ENCODE measurements at regions not wholly inside any gene's neighbourhood (a gene's known extent, or its start where the extent isn't known, plus 50 kb on each side); places are given as distances from the start of the nearest gene placed in this dataset.
"Not testable (repeated sequence)": the region's sequence is repeated elsewhere in the genome, so short reads cannot be mapped to it uniquely, and the experiment has no call there.

DNA sequence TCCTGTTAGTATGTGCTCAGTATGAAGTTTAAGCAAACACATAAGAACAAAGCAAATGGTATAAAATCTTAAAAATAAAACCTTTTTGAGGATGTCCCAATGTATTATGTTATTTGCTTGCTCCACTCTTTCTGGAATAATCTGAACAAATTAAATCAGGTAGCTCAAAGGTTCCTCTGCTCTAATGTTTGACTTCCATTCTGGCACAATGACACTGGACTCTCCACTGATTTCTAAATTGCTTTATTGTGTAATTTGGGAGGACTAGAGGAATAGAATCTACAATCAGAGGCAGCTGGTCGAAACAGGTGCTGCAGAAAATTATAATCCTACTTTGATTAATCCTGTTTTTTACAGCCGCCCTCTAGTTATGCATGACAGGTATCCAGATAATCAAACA, 523.7 kb upstream of the FOXG1 start:
- Mint-ChIP-seq H3K4me1 (ENCODE audit: low read depth) (no peaks in the 10 kb centered on the region), H3K4me3 (ENCODE audit: low read depth) (no peak overlapping the region), H3K36me3 (ENCODE audit: insufficient read depth) (no peaks in the 10 kb centered on the region), H3K27ac (no peak overlapping the region), H3K27me3 (no peaks in the 10 kb centered on the region), H3K9me3 (ENCODE audit: low read depth) (peaks cover 3% of the 10 kb centered on the region)
- DNase-seq (ENCODE audit: low spot score, unreplicated experiment), result no peak
- TF ChIP-seq, protein P1, sequence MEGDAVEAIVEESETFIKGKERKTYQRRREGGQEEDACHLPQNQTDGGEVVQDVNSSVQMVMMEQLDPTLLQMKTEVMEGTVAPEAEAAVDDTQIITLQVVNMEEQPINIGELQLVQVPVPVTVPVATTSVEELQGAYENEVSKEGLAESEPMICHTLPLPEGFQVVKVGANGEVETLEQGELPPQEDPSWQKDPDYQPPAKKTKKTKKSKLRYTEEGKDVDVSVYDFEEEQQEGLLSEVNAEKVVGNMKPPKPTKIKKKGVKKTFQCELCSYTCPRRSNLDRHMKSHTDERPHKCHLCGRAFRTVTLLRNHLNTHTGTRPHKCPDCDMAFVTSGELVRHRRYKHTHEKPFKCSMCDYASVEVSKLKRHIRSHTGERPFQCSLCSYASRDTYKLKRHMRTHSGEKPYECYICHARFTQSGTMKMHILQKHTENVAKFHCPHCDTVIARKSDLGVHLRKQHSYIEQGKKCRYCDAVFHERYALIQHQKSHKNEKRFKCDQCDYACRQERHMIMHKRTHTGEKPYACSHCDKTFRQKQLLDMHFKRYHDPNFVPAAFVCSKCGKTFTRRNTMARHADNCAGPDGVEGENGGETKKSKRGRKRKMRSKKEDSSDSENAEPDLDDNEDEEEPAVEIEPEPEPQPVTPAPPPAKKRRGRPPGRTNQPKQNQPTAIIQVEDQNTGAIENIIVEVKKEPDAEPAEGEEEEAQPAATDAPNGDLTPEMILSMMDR (IDR thresholded peaks at IDR 0.05; ENCODE audit: unreplicated experiment), result no peak

DNA sequence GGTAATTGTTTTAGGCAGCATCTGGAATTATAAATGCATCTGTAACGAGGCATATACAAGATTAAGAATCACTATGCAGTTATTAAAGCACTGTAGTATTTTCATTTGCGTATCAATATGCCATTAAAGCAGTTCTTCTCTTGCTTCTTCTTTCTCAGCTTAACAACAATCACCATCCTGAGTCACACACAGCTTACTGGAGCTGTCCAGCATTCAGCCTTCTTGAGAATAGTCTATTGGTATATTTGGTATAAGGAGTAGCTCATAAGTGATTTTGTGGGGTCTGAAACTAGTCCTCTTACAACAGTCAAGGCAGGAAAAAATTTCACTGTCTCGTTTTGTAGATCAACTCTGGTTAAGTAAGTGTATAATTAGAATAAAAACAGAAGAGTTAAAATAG, 523.0 kb upstream of the FOXG1 start:
- H3K27me3 Mint-ChIP-seq, result no peaks in the 10 kb centered on the region
- H3K27ac Mint-ChIP-seq, result no peak overlapping the region
- H3K4me1 Mint-ChIP-seq (ENCODE audit: low read depth), result no peaks in the 10 kb centered on the region
- TF ChIP-seq, protein P1 (IDR thresholded peaks at IDR 0.05; ENCODE audit: unreplicated experiment), result no peak
- peaks cover 8% of the 10 kb centered on the region for H3K9me3 Mint-ChIP-seq (ENCODE audit: low read depth)
- no peak for DNase-seq (ENCODE audit: low spot score, unreplicated experiment)
- H3K36me3 Mint-ChIP-seq (ENCODE audit: insufficient read depth), result no peaks in the 10 kb centered on the region
- no peak overlapping the region for H3K4me3 Mint-ChIP-seq (ENCODE audit: low read depth)

DNA sequence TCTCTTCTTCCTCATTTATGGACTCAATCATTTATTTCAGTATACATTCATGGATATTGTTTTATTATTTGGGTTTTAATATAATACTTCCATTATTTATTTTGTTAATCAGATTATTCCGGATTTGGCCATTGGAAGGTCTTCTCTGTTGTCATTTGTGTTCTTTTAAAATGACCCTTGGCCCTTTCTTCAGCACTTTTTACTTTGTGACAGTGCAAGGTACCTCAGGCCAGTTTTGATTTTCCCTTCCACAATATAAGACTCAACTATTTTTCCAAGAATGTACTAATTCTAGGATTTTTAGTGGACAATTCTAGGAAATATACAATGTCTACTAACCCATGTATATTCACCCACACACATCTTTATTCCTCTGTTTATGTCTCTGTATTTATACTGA, 521.4 kb upstream of the FOXG1 start:
- TF ChIP-seq, protein P1 (IDR thresholded peaks at IDR 0.05; ENCODE audit: unreplicated experiment), result no peak
- Mint-ChIP-seq H3K27ac (no peak overlapping the region), H3K27me3 (no peaks in the 10 kb centered on the region), H3K4me3 (ENCODE audit: low read depth) (no peak overlapping the region), H3K36me3 (ENCODE audit: insufficient read depth) (no peaks in the 10 kb centered on the region), H3K4me1 (ENCODE audit: low read depth) (no peaks in the 10 kb centered on the region), H3K9me3 (ENCODE audit: low read depth) (peaks cover 8% of the 10 kb centered on the region)
- no peak for DNase-seq (ENCODE audit: low spot score, unreplicated experiment)

DNA sequence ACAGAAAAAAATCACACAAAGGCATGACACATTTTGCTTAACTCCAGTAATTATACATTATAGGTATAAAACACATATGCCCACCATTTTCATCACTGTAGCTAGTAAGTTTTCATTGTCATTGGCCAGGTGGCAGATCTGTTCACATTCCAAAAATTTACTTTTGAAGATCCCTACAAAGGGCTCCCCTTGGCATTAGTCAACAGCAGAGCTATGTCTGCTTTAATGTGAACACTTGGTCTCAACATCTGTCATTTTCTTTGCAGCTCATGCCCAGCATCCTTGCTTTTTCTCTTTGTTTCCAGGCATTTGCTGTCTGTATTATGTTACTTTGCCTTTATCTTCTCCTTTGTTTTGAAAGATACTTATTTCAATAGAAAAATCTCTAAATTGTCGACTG, 519.1 kb upstream of the FOXG1 start:
- Mint-ChIP-seq H3K36me3 (ENCODE audit: insufficient read depth) (no peaks in the 10 kb centered on the region), H3K4me3 (ENCODE audit: low read depth) (no peak overlapping the region), H3K9me3 (ENCODE audit: low read depth) (peaks cover 8% of the 10 kb centered on the region), H3K27ac (no peak overlapping the region), H3K4me1 (ENCODE audit: low read depth) (no peaks in the 10 kb centered on the region), H3K27me3 (no peaks in the 10 kb centered on the region)
- DNase-seq (ENCODE audit: low spot score, unreplicated experiment), result no peak
- TF ChIP-seq, protein P1 (IDR thresholded peaks at IDR 0.05; ENCODE audit: unreplicated experiment), result no peak

DNA sequence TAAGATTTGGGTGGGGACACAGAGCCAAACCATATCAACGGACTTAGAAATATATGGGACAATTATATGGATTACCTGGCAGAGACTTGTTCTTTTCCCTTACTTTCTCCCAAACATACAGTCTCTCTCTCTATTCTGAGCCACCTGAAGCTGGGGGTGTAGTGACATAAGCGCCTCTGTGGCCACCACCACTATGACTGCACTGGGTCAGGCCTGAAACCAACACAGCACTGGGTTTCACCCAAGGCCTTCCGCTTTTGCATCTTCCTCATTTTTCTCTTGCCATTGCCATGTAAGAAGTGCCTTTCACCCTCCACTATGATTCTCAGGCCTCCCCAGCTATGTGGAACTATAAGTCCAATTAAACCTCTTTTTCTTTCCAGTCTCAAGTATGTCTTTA, 514.5 kb upstream of the FOXG1 start:
- H3K9me3 Mint-ChIP-seq (ENCODE audit: low read depth); H3K4me3 Mint-ChIP-seq (ENCODE audit: low read depth); DNase-seq (ENCODE audit: low spot score, unreplicated experiment); H3K27ac Mint-ChIP-seq; H3K4me1 Mint-ChIP-seq (ENCODE audit: low read depth); H3K27me3 Mint-ChIP-seq; H3K36me3 Mint-ChIP-seq (ENCODE audit: insufficient read depth): not testable (repeated sequence)

DNA sequence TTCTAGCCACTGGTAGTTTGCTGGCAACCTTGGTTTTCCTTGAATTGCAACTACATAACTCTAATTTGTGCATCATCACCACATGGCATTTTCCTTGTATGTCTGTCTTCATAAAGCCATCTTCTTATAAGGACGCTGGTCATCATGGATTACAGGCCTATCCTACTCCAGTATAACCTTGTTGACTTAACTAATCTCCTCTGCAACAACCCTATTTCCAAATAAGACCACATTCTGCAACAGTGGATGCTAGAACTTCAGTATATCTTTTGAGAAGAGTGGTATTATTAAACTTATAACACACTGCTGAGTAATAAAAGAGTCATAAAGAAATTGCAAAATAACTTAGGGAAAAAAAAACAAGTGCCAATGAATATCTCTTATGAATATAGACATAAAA, 511.8 kb upstream of the FOXG1 start:
- H3K4me3 Mint-ChIP-seq (ENCODE audit: low read depth), result no peak overlapping the region
- TF ChIP-seq, protein P1 (IDR thresholded peaks at IDR 0.05; ENCODE audit: unreplicated experiment), result no peak
- no peaks in the 10 kb centered on the region for H3K36me3 Mint-ChIP-seq (ENCODE audit: insufficient read depth)
- no peaks in the 10 kb centered on the region for H3K4me1 Mint-ChIP-seq (ENCODE audit: low read depth)
- no peak for DNase-seq (ENCODE audit: low spot score, unreplicated experiment)
- no peaks in the 10 kb centered on the region for H3K9me3 Mint-ChIP-seq (ENCODE audit: low read depth)
- H3K27ac Mint-ChIP-seq, result no peak overlapping the region
- H3K27me3 Mint-ChIP-seq, result no peaks in the 10 kb centered on the region

All from progenitor cell of endocrine pancreas (in vitro differentiated cells).